Kidney (tissue), 13 donors: ENCODE measurements at regions not wholly inside any gene's neighbourhood (a gene's known extent, or its start where the extent isn't known, plus 50 kb on each side); places are given as distances from the start of the nearest gene placed in this dataset.

Experiments used
- DNase-seq, 5 donors: peaks; one replicate each; pipeline ENCODE4 v3.0.0-alpha.2; 2013 to 2020
- FAIRE-seq: peaks from 2 replicates; lab custom pipeline; 2012; peaks lifted over from hg19 to GRCh38; lab: Jason Lieb, UNC
- H3K27ac ChIP-seq, 2 donors: one replicate each; pipeline ENCODE4 v1.7.0; 2013; ENCODE audit warnings: low read depth in 2 of 2, low read length in 2 of 2, inconsistent platforms in 1 of 2
- H3K27me3 ChIP-seq: one replicate; pipeline ENCODE4 v1.7.1; 2013; ENCODE audit warnings: low read length, inconsistent platforms; ENCODE audit not compliant: control insufficient read depth, insufficient read depth
- H3K36me3 ChIP-seq, 3 donors: one replicate each; pipeline versions ENCODE4 v1.7.0 to v1.7.1; 2013; ENCODE audit warnings: low read length in 3 of 3, control low read depth in 1 of 3, inconsistent platforms in 1 of 3; ENCODE audit not compliant: insufficient read depth in 3 of 3, control insufficient read depth in 2 of 3
- H3K4me1 ChIP-seq, 3 donors: one replicate each; pipeline versions ENCODE4 v1.7.0 to v1.7.1; 2013; ENCODE audit warnings: low read length in 3 of 3, inconsistent platforms in 1 of 3, low read depth in 1 of 3; ENCODE audit not compliant: control insufficient read depth in 2 of 3, insufficient read depth in 2 of 3
- H3K4me3 ChIP-seq, 3 donors: one replicate each; pipeline versions ENCODE4 v1.7.0 to v1.8.1; 2013; ENCODE audit warnings: low read length in 3 of 3, control low read depth in 1 of 3, inconsistent platforms in 1 of 3
- H3K9ac ChIP-seq, 3 donors: one replicate each; pipeline versions ENCODE4 v1.7.0 to v1.7.1; 2013; ENCODE audit warnings: low read length in 3 of 3, control low read depth in 1 of 3, inconsistent platforms in 1 of 3
- H3K9me3 ChIP-seq, 3 donors: one replicate each; pipeline versions ENCODE4 v1.7.0 to v1.7.1; 2013; ENCODE audit warnings: low read length in 3 of 3, control low read depth in 1 of 3, inconsistent platforms in 1 of 3; ENCODE audit not compliant: control insufficient read depth in 2 of 3, insufficient read depth in 1 of 3
- intact Hi-C: fragments of 100-400 bp; cut with DNase I; formaldehyde crosslinking; loops from one replicate; pipeline ENCODE4 v1.11.1; 2022
- TF ChIP-seq, protein P1 (sequence below): IDR thresholded peaks from 3 replicates; pipeline ENCODE4 v1.5.1; 2012; ENCODE audit warnings: mild to moderate bottlenecking, moderate library complexity, borderline replicate concordance; ENCODE audit not compliant: insufficient read depth; ENCODE audit errors: extremely low read depth
- donor health status: control.
- donor health status: control.
- donor health status: control.
- donor health status: control.
- donor health status: control.
- donor health status: DM: yes; HTN: yes; CAD: no.
- donor health status: Normal renal cell carcinoma (clear cell type).

GRCh38 chr6:19322691-19323485 lies 514.3 kb upstream of the ID4 start:
- TF ChIP-seq, protein P1, sequence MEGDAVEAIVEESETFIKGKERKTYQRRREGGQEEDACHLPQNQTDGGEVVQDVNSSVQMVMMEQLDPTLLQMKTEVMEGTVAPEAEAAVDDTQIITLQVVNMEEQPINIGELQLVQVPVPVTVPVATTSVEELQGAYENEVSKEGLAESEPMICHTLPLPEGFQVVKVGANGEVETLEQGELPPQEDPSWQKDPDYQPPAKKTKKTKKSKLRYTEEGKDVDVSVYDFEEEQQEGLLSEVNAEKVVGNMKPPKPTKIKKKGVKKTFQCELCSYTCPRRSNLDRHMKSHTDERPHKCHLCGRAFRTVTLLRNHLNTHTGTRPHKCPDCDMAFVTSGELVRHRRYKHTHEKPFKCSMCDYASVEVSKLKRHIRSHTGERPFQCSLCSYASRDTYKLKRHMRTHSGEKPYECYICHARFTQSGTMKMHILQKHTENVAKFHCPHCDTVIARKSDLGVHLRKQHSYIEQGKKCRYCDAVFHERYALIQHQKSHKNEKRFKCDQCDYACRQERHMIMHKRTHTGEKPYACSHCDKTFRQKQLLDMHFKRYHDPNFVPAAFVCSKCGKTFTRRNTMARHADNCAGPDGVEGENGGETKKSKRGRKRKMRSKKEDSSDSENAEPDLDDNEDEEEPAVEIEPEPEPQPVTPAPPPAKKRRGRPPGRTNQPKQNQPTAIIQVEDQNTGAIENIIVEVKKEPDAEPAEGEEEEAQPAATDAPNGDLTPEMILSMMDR = no peak
- H3K9me3 ChIP-seq = no peaks in the 10 kb centered on the region
- peak in 1 of 5 donors; percentile 36 for DNase-seq
- H3K36me3 ChIP-seq = no peaks in the 10 kb centered on the region
- H3K4me1 ChIP-seq = no peaks in the 10 kb centered on the region
- no peaks in the 10 kb centered on the region for H3K27me3 ChIP-seq
- no peak overlapping the region for H3K4me3 ChIP-seq
- intact Hi-C loops = no loop called here
- FAIRE-seq = no peak
- H3K27ac ChIP-seq = no peak overlapping the region
- no peak overlapping the region for H3K9ac ChIP-seq

GRCh38 chr6:19324376-19324775 lies 512.8 kb upstream of the ID4 start:
- Histone ChIP-seq H3K9me3 (no peaks in the 10 kb centered on the region), H3K36me3 (no peaks in the 10 kb centered on the region), H3K9ac (no peak overlapping the region), H3K27me3 (no peaks in the 10 kb centered on the region), H3K4me1 (no peaks in the 10 kb centered on the region), H3K27ac (no peak overlapping the region), H3K4me3 (no peak overlapping the region)
- no peak for FAIRE-seq
- DNase-seq = no peak
- TF ChIP-seq, protein P1 = no peak
- intact Hi-C loops = no loop called here

DNA sequence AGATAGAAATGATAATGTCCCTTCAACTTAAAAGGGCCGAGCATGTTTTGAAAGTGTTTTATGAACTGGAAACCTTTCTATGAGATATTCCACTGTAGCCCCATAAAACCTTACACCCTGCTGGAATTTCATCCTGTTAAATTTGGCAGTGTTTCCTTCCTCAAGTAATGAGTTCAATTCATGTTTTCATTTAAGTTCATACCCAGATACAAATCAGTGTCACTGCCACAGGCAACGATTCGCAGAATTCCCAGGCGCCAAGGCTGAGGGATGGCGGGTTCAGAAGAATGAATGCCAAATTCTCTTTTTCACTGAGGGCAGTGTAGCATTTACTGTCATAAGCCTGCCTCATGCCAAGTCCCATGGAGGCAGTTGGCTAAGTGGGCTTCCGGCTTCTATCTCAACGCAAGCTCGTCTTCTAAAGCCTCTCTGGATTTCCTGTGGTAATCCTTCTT lies 511.8 kb upstream of the ID4 start:
- DNase-seq (peak in 2 of 5 donors; percentile 43 to 60), FAIRE-seq (no peak)
- H3K4me1 ChIP-seq = no peaks in the 10 kb centered on the region
- no peak overlapping the region for H3K27ac ChIP-seq
- H3K9me3 ChIP-seq = no peaks in the 10 kb centered on the region
- no peaks in the 10 kb centered on the region for H3K36me3 ChIP-seq
- TF ChIP-seq, protein P1 = no peak
- no peak overlapping the region for H3K4me3 ChIP-seq
- intact Hi-C loops = no loop called here
- H3K27me3 ChIP-seq = no peaks in the 10 kb centered on the region
- H3K9ac ChIP-seq = no peak overlapping the region
